GM21360 (cell line): ENCODE measurements at regions not wholly inside any gene's neighbourhood (a gene's known extent, or its start where the extent isn't known, plus 50 kb on each side); places are given as distances from the start of the nearest gene placed in this dataset.
"Not testable (repeated sequence)": the region's sequence is repeated elsewhere in the genome, so short reads cannot be mapped to it uniquely, and the experiment has no call there.

Source experiments
- ATAC-seq: cut with Tn5 transposase; IDR thresholded peaks from one replicate; pipeline ENCODE4 v1.9.1; 2021; ENCODE audit warnings: mild to moderate bottlenecking, moderate library complexity; ENCODE audit not compliant: unreplicated experiment

- ATAC-seq, result no peak
These were observed 280.6 kb upstream of the KITLG start for GRCh38 chr12:88860851-88861250.

- no peak for ATAC-seq
These were observed 275.9 kb upstream of the KITLG start for GRCh38 chr12:88856201-88856600.

DNA sequence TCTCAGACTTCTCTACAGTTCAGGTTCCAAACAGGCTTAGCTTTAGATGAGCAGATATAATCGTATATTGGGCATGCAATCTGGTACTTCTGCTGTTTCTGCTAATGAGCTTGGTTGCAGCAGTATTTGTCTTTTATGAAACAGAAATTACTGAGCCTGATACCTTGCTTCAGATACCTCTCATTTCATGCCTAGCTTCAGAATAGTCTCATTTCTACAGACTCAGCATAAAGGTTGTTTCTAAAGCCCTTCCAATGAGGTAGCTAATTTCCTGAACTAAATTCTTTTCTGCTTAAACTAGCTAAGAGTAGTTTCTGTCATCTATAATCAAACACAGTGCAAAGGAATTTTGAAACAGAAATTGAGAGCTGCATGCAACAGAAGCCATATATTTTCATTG, 275.0 kb upstream of the KITLG start:
- no peak for ATAC-seq

- no peak for ATAC-seq
These were observed 274.0 kb upstream of the KITLG start for GRCh38 chr12:88854260-88854659.

- ATAC-seq, result not testable (repeated sequence)
These were observed 267.0 kb upstream of the KITLG start for GRCh38 chr12:88847246-88847645.

DNA sequence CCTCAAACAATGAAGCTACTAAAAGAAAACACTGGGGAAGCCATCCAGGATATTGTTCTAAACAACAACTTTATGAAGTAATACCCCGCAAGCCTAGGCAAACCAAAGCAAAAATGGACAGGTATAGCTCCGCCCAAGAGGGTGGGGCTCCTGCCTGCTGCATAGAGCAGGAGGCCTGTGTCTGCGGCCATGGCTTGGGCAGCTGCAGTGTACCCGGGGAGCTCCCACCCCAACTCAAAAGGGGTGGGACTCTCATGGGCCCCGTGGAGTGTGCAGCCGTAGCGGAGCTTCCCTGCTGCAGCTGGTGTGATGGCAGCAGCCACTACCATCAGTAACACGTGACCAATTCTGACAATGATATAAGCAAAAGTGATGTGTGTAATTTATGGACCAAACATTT, 264.2 kb upstream of the KITLG start:
- ATAC-seq, result no peak

- ATAC-seq, result no peak
These were observed 262.0 kb upstream of the KITLG start for GRCh38 chr12:88842314-88842713.

GRCh38 chr12:88839486-88839885, 259.2 kb upstream of the KITLG start:
- no peak for ATAC-seq

- ATAC-seq, result no peak
These were observed 255.9 kb upstream of the KITLG start for GRCh38 chr12:88836156-88836555.

DNA sequence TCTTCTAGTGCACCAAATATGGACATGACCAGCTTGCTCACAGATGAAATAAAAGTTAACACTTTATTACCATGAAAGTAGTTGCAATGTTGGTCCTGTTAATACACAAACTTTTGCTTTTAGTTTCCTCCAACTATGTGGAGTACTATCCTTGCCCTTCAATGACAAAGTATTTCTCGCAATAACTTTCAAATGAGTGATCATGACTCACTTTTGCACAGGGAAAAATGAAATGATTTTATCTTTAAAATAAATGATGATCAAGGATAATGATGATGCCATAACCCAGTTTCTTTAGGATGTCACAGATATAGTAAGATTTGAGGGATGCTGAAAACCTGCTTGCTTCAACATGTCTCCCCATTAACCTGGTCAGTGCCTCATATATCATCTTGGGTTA, 254.0 kb upstream of the KITLG start:
- ATAC-seq, result no peak

DNA sequence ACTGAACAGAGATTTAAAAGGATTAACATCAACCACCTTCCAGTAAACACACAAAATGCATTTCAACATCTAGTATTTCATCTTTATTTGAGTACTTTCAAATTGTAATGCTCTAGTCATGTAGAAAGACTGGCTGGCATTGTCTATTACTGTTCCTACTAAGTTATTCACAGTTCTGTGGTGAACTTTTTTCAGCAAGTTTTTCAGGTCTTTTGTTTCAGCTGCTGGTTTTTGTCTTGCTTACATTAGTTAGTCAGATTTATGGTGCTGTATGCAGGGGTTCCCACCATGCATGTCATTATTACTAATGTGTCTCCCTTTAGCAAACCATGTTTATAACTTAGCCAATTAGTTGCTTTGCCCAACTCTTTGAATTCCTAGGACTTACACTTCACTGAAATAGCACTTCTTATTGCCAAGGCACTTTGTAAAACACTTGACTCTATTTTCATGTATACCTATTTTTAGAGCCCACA, 253.4 kb upstream of the KITLG start:
- no peak for ATAC-seq

- ATAC-seq, result not testable (repeated sequence)
These were observed 248.3 kb upstream of the KITLG start for GRCh38 chr12:88828537-88828936.

- ATAC-seq, result no peak
These were observed 239.7 kb upstream of the KITLG start for GRCh38 chr12:88820012-88820411.

GRCh38 chr12:88816201-88816600, 235.9 kb upstream of the KITLG start:
- no peak for ATAC-seq

DNA sequence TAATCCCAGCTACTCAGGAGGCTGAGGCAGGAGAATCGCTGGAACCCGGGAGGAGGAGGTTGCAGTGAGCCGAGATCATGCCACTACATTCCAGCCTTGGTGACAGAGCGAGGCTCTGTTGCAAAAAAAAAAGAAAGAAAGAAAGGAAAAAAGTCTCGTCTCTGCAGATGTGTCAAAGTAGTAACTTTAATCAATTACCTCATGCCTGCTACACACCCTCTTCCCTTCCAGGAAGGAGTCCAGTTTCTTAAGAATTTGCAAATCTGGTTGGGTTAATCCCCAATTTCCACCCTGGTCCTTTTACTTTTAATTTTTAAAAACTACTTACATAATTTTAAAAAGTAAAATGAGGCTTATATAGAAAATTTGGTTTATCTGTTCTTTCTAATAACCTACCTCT, 234.5 kb upstream of the KITLG start:
- ATAC-seq, result no peak

DNA sequence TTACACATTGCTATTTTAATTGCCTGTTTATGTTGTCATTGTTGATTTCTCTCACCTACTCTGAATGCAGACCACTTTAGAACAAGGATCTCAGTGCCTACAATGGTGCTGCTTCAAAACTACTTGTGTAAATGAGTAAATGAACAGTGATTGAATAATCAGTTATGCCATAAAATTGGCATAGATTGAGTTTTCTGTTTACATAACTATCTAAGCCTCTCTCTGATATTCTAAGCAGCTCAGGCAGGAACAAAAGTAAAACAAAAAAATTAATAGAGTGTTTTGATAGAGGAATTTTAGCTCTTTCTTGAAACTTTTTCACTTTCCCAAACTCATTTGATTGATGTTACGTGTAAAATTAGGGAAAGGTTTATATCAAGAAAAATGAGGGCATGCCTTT, 232.3 kb upstream of the KITLG start:
- ATAC-seq, result no peak

DNA sequence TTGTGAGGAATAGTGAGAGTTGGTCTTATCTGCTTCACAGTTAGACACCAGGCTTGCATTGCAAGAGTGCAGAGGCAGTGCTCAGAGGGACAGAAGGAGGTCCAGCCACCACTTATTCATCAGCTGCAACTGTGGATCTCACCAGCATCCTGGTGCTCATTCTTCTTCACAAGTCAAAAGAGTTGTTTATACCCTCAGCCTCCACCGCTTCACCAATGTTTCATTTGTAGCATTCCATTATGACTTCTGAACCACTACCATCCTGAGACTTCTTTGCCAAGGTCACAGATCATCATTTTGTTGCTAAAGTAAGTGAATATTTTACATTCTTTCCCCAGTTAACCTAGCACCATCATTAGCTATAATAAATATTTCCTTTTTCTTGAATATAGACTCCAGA, 230.5 kb upstream of the KITLG start:
- ATAC-seq, result no peak

DNA sequence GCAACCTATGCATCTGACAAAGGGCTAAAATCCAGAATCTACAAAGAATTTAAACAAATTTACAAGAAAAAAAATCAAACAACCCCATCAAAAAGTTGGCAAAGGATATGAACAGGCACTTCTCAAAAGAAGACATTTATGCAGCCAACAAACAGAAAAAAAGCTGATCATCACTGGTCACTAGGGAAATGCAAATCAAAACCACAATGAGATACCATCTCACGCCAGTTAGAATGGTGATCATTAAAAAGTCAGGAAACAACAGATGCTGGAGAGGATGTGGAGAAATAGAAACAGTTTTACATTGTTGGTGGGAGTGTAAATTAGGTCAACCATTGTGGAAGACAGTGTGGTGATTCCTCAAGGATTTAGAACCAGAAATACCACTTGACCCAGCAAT, 229.6 kb upstream of the KITLG start:
- not testable (repeated sequence) for ATAC-seq

- no peak for ATAC-seq
These were observed 225.4 kb upstream of the KITLG start for GRCh38 chr12:88805692-88806091.

DNA sequence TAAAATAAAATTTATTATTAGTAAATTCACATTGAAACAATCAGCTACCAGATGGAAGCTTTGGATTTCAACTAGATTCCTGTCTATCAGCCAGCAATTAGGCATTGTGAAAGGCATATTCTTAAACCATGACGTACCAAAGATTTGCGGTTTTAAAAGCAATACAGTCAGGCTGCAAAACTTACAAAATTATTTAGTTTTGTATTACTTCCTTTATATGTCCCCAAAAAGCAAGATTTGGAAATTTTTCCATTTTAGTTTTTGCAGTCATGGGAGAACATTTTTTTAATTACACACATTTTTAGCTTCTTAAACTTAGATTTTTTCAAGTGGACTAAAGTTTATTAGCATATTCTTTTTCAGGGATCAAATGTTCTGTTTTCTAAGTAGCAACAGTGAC, 225.0 kb upstream of the KITLG start:
- ATAC-seq, result no peak

DNA sequence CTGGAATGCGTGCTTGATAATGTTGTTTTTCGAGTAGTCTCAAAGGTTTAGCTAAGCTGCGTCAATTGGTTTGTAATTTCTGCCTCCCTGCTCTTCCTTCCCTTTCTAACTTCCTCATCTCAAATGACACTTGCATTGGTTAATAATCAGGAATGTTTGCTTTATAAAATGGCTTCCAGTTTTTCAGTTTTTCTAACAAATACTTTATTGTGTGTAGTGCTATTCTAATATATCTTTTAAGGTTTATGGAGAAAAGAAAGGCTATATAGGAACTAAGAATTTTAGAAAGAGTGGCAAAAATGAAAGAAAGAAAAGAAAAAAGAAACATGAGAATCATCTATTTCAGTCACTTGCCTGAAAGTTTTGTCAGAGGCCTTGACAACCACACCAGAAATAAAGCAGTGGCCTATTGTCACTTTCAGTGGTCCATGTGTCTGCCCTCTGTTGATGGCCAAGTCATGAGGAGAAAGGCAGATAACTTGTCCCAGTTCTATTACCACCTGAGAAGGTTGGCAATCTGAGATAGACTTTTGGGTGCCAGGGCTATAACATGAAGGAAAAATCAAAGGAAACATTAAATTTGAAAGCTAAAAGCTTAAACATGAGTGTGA, 221.9 kb upstream of the KITLG start:
- ATAC-seq, result no peak

DNA sequence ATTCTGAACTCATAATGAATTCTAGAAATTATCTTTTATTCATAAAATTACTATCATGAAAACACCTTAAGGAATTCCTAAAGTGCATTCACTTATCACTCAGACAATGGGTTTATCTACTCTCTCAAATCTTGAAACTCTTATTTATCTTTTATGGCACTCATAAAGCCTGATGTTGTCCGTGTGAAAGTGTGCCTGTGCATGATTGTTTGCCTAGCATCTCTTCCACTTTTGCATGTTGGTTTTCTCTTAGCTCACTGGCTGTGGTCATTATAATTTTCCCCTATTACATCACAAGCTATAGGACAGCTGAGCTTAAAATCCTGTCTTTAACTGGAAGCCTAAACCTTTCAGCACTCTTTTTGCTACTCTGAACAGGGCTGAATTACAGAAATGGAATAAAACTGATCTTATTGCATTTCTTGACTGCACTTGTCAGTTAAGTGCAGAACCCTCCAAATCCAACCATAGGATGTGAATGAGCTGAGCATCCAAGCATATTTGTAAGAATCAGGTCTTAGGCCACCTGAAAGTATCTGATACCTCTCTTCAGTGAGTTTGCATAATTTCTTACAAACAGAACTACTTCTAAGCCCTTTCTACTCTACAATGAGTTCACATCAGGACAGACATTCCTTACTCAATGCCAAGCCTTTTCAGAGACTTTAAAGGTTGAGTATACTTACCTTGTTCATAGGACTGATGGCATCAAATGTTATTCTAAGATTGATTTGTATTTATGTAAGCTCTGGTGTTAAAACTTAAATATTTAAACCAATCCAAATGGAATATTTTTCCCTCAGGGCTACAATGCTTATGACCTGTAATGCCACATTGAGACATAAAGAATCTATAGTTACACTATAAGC, 221.2 kb upstream of the KITLG start:
- no peak for ATAC-seq
